GM19238 (cell line): ENCODE measurements at regions not wholly inside any gene's neighbourhood (a gene's known extent, or its start where the extent isn't known, plus 50 kb on each side); places are given as distances from the start of the nearest gene placed in this dataset.
"Not testable (repeated sequence)": the region's sequence is repeated elsewhere in the genome, so short reads cannot be mapped to it uniquely, and the experiment has no call there.

Experiments
- DNase-seq: peaks from one replicate; pipeline ENCODE4 v3.0.0; 2011; ENCODE audit warnings: low spot score; ENCODE audit not compliant: insufficient read length

DNA sequence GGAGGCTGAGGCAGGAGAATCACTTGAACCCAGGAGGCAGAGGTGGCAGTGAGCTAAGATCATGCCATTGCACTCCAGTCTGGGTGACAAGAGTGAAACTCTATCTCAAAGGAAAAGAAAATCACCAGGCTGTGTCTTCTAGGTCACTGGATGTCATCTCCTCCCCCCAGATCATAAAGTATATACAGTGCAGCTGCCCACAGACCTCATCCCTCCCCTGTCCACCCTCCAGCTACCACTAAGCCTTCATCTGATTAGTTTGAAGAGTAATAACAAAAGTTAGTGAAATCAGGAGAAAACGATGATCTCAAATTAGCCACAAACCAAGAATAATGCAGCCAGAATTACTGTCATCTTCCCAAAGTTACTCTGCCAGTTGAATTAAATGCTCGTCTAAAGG lies 117.2 kb downstream of the ZNF22 start:
- not testable (repeated sequence) for DNase-seq

GRCh38 chr10:45118929-45119328 lies 118.2 kb downstream of the ZNF22 start:
- DNase-seq, result no peak

DNA sequence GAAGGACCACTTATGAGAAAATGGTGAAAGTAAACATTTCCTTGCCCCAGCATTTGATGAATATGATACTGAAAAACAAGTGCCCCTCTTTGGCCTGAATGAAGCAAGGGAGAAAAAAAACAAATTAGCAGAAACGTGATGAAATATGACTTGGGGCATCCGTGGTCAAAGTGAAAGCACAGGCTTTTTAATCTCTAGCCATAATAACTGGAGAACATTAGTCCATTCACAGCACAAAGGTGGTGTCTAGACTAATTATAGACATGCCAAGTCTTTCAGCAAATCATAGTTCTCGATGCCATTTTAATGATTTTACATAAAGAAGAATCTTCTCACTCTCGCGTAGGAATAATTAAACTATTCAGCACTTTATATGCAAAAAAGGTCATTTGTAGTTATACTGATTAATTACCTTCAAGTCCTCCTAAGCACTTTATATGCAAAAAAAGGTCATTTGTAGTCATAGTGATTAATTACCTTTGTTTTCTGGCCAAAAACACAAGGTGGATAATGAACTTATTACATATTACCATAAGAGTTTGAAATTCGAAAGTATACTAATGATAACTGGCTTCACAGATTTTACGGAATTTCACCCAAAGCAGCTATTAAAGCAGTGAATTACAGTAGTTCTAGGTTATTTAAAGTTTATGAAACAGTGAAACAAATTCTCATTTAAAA lies 121.6 kb downstream of the ZNF22 start:
- not testable (repeated sequence) for DNase-seq

DNA sequence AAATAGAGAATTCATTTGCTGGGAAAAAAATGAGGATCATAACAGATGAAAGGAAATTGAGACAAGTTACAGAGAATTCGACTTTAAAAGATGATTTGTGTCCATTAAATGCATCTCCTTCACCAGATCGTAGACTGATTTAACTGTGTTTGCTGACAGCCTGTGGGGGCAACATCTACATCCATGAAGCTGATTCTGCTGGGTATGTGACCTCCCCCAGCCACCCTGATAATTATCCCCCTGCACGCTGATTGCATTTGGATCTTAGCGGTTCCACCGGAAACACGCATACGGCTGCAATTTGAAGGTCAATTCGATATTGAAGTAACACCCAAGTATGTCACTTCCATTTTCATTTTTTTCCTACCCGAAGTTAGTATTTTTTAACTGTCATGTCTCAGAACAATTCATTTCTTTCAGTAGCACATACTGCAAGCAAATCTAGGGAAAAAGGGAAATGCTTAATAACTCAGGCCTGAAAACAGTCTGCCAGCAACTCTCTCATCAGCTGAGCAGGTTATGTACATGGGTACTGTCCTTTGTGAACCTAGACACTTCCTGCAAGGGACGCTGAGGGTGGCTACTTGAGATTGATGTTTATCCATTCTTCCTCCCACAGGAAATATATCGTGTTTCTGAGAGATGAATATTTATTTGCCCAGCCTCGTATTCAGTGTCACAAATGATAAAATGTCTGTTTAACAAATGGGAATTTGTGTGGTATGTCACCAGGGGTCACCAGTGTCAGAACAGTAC lies 134.9 kb downstream of the ZNF22 start:
- DNase-seq, result no peak

- DNase-seq, result no peak
These were observed 135.5 kb downstream of the ZNF22 start for GRCh38 chr10:45136256-45136655.

DNA sequence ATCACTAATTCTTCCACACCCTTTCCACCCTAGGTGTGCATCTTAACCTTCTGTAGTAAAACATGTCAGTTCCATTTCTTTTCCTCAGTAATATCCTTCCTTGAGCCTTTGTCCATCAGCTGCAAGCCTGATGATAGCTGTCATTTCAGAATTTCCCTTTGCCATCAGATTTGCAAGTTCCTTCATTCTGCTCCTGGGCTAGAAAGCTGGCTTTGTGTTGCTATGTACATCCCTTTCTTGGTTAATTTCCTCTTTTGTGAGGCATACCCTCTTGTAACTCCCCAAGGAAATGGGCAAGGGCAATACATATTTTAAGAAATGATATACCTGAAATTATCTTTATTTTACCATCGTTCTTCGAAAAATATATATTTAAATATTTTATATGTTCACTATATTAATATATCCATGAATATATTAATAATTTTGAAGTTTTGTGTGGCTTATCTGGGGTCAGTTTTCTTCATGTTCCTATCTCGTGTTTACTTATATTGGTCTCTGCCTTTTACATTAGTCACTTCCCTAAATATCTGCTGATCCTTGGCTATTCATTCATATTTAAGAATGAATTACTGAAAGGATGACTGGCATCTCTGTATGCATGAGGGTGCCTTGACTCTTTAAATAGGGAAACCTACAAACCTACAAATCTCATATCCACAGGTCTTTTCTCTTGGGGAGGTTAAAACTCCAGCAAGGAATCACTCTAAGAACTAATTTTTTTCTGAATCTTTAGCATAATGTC lies 143.8 kb downstream of the ZNF22 start:
- DNase-seq, result no peak

GRCh38 chr10:45145143-45145542 lies 144.4 kb downstream of the ZNF22 start:
- not testable (repeated sequence) for DNase-seq

DNA sequence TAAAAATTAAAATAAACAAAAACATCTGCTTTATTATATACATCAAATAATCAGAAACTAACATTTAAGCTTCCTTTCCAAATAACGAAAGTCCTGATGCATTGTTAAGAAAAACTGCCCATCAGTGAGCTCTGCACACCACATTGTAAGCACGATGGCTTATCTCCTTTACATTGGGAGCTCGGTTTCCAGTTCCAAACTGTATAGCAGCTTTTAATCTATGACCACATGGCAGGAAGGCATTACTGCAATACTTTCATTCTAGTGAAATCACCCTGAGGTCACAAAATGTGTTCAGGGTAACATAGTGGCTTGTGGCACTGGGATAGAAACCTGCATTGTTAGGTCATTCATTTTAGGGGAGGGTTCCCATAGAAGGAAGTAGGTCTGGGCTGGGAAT lies 146.3 kb downstream of the ZNF22 start:
- DNase-seq, result no peak

DNA sequence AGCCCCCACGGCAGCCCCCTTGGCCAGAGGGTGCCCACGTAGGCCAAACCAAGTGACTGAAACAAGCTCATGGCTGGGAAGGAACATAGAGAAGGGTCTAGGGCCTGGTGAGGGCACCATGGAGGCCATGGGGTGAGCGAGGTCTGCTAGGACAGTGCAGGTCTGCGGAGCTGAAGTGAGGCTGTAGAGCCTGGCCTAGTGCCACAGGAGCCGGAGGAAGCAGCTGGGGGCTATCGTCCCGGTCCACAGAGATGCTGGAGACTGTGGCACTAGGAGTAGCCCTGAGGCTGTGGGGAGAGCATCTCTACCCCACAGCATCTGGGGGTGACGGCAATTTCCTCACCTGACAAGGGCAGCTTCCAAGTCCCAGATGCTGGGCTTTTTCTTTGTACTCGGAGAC lies 150.3 kb downstream of the ZNF22 start:
- no peak for DNase-seq

GRCh38 chr10:45151467-45152214 lies 150.9 kb downstream of the ZNF22 start:
- DNase-seq, result no peak

GRCh38 chr10:45152726-45153125 lies 152.0 kb downstream of the ZNF22 start:
- no peak for DNase-seq

DNA sequence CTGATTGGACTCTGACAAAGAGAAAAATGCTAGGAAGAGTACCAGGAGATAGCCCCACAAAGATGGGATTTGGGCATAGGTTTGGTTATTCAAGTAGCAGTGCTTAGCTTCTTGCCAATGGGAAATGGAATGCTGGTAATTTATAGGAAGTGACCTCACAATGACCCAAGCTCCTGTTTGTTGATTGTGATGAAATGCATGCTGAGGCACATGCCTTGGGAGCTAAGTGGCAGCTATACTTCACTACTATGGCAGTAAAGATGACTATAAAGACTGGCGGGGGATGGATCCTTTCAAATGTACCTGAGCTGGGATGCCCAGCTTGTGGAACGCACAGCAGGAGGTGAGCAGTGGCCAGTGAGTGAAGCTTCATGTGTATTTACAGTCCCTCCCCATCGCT lies 153.8 kb downstream of the ZNF22 start:
- DNase-seq, result no peak

DNA sequence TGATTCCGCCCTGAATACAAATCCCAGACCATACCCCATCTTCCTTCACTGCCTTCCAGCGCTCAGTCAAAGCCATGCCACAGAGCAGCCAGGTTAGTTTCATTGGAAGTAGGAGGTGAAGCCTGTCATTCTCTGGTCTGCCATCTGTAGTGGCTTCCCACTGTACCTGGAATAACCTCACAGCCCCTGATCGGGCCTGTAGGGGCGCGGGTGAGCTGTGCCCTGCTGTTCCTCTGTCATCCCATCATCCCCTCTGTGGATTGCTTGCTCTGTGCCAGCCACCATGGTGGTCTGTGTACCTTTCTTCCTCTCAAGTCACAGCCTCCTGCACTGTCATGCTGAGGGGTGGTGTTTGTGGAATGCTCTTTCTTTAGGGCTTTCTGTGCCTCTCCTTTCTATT lies 155.1 kb downstream of the ZNF22 start:
- DNase-seq, result no peak

GRCh38 chr10:45160271-45160670 lies 155.1 kb downstream of the OR13A1 start:
- no peak for DNase-seq

DNA sequence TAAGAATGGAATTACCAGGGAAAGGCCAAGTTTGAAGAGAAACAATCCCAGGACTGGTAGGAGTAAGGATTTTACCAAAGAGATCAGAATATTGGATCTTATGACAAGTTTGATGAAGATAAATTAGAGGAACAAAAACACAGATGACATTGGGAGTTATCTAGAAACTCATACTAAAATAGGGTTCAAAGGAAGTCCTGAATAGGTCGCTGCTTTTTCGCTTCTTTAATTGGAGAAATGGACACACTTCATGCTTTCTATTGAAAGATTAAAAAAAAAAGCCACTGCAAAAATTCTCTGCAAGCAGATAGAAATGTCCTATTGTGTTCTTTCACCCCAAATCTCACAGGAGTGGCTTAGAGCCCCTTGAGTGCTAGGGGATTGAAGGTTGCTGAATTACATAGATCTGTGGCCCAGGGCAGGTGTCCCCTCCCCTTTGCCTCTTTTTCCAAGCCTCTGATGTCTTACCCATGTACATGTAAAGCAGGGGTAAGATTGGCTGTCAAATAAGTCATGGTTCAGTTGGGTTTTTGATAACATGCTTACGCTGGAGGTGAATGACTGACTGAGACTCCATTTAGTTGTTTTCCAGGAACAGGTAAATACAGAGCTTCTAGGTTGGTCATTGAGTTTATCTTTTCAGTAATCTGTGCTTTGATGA lies 152.0 kb downstream of the OR13A1 start:
- DNase-seq, result no peak

- DNase-seq, result not testable (repeated sequence)
These were observed 139.8 kb downstream of the OR13A1 start for GRCh38 chr10:45175520-45176118.

GRCh38 chr10:45179691-45180090 lies 135.7 kb downstream of the OR13A1 start:
- no peak for DNase-seq

DNA sequence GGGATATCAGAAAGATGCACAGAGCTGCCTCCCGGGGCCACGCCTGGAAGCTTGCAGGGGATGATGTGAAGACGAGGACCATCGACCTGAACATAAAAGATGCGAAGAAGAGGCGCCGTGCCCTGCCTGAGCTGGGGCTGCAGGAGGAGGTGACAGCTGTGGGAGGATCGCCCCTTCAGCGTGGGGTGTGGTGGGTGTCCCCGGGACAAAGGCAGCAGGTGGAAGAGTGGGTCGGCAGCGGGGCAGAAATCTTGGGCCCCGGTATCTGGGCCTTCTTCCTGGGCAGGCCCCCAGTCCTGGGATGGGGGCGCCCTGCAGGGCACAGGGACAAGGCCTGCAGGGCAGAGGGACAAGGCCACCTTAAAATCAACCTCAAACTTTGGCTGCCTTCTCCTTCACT lies 134.9 kb downstream of the OR13A1 start:
- no peak for DNase-seq

DNA sequence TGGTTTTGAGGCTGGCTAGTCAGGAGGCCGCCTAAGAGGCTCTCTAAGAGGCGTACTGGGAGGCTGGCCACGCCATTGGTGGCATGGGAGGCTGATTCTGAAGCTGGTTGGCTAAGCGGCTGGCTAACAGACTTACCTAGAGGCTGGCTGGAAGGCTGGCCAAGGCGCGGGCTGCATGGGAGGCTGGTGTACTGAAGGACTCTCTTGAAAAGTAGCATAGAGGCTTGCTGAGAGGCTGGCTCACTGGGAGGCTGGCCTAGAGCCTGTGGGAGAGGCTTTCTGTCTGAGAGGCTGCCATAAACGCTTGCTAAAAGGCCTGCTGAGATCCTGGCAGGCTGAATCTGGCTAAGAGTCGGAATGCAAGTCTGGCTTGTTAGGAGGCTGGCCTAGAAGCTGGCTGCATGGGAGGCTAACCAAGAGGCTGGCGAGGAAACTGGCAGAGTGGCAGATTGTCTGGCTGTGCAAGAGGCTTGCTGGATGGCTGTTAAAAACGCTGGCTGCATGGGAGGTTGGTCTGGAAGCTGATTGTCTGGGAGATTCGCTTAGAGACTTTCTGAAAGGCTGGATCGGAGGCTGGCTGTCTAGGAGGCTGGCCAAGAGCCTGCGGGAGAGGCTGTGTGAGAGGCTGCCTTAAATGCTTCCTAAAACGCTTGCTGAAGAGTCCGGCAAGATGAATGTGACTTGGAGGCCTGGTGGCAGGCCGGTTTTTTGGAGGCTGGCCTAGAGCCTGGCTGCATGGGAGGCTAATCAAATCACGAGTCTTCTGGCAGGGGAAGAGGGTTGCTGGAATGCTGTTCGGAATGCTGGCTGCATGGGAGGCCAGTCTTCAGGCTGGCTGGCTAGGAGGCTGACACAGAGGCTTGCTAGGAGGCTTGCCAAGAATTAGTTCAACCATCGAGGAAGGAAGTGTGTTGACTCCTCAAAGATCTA lies 134.2 kb downstream of the OR13A1 start:
- no peak for DNase-seq

DNA sequence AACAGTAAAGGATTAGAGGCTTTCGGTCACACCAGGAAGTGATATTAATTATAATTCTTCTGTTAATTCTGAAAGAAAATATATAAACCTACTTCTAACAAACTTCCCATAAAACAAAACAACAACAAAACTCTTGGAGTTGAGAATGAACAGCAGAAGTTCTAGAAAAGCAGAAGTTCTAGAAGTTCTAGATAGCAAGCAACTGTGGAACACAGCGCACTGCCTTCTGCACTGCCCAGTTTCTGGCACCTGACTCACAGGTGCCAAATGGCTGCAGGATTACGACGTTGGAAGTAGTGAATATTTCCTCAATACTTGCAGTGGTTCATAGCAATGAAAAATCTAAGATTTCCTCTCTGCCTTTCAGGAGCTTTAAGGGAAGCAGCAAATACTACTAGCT lies 132.2 kb downstream of the OR13A1 start:
- no peak for DNase-seq
